CD4-positive, alpha-beta T cell treated with Interleukin-15 for 1 hour (primary cell): ENCODE measurements at regions not wholly inside any gene's neighbourhood (a gene's known extent, or its start where the extent isn't known, plus 50 kb on each side); places are given as distances from the start of the nearest gene placed in this dataset.

Source experiments
- DNase-seq: peaks from one replicate; pipeline ENCODE4 v3.0.0-alpha.2; 2020

GRCh38 chr17:68737761-68738443 lies 136.7 kb upstream of the FAM20A start:
- no peak for DNase-seq

GRCh38 chr17:68734931-68735330 lies 133.8 kb upstream of the FAM20A start:
- no peak for DNase-seq

- no peak for DNase-seq
These were observed 133.2 kb upstream of the FAM20A start for GRCh38 chr17:68734187-68734900.

- DNase-seq = no peak
These were observed 132.3 kb upstream of the FAM20A start for GRCh38 chr17:68733241-68734176.

- no peak for DNase-seq
These were observed 131.2 kb upstream of the FAM20A start for GRCh38 chr17:68732301-68732749.

- no peak for DNase-seq
These were observed 130.3 kb upstream of the FAM20A start for GRCh38 chr17:68731465-68731864.

GRCh38 chr17:68719431-68719830 lies 118.3 kb upstream of the FAM20A start:
- DNase-seq = no peak

GRCh38 chr17:68718926-68719325 lies 117.8 kb upstream of the FAM20A start:
- no peak for DNase-seq

GRCh38 chr17:68718465-68718864 lies 117.3 kb upstream of the FAM20A start:
- no peak for DNase-seq

GRCh38 chr17:68714676-68715075 lies 113.5 kb upstream of the FAM20A start:
- no peak for DNase-seq

GRCh38 chr17:68711858-68712257 lies 110.7 kb upstream of the FAM20A start:
- no peak for DNase-seq

GRCh38 chr17:68710976-68711375 lies 109.8 kb upstream of the FAM20A start:
- no peak for DNase-seq

GRCh38 chr17:68710035-68710780 lies 109.0 kb upstream of the FAM20A start:
- no peak for DNase-seq

GRCh38 chr17:68709461-68709860 lies 108.3 kb upstream of the FAM20A start:
- no peak for DNase-seq

- DNase-seq = no peak
These were observed 105.9 kb upstream of the FAM20A start for GRCh38 chr17:68707031-68707430.

GRCh38 chr17:68706356-68706920 lies 105.3 kb upstream of the FAM20A start:
- no peak for DNase-seq

- DNase-seq = no peak
These were observed 104.5 kb upstream of the FAM20A start for GRCh38 chr17:68705714-68706076.

- DNase-seq = no peak
These were observed 103.9 kb upstream of the FAM20A start for GRCh38 chr17:68704871-68705713.

GRCh38 chr17:68701046-68701445 lies 99.9 kb upstream of the FAM20A start:
- DNase-seq = no peak

- DNase-seq = no peak
These were observed 99.3 kb upstream of the FAM20A start for GRCh38 chr17:68700421-68700820.

- DNase-seq = no peak
These were observed 98.8 kb upstream of the FAM20A start for GRCh38 chr17:68699936-68700335.
